ENCODE measurements at regions not wholly inside any gene's neighbourhood (a gene's known extent, or its start where the extent isn't known, plus 50 kb on each side); places are given as distances from the start of the nearest gene placed in this dataset.
"Not testable (repeated sequence)": the region's sequence is repeated elsewhere in the genome, so short reads cannot be mapped to it uniquely, and the experiment has no call there.

DNA sequence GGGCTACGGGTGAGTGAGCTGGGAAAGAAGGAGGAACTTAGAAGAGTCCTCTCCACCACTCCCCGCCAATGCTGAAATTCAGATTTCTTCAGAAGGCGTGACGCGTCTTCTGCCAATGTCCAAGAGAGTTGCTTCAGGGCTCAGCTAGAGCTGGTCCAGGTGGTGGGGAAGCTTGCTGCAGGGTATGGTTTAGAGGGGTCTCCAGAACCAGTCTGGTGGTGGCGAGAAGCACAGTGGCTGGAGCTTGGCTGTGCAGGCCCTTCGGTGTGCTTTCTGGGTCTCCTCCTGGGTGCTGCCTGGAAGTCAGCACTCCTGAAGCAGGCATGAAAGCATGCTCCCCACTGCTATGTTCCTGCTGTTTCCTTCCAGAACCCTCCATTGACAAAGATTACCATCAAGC is 387.2 kb downstream of the PTPRU start:
- no peak for DNase-seq

GRCh38 chr1:29621826-29622435 is 385.6 kb downstream of the PTPRU start:
- DNase-seq = no peak

GRCh38 chr1:29620631-29621030 is 384.3 kb downstream of the PTPRU start:
- DNase-seq = no peak

DNA sequence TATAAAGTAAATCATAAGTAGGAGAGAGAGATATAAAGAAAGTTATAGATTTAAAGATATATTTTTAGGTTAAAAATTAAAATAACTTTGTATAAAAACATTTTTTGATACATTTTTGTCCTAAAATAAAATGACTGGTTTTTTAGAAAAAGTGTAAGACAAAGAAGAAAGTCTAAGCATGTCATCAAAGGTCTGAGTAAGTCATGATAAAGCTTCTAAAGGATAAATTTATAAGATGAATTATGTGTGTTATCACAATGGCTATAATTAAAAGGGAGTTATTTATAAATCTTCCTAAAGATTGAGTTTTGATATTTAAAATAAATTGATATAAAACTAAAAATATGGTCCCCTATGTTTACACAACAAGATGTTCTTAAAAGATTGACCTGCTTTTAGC is 370.9 kb downstream of the PTPRU start:
- no peak for DNase-seq

GRCh38 chr1:29604796-29605195 is 368.5 kb downstream of the PTPRU start:
- not testable (repeated sequence) for DNase-seq

- DNase-seq = no peak
Measured at GRCh38 chr1:29603622-29604021, 367.3 kb downstream of the PTPRU start.

DNA sequence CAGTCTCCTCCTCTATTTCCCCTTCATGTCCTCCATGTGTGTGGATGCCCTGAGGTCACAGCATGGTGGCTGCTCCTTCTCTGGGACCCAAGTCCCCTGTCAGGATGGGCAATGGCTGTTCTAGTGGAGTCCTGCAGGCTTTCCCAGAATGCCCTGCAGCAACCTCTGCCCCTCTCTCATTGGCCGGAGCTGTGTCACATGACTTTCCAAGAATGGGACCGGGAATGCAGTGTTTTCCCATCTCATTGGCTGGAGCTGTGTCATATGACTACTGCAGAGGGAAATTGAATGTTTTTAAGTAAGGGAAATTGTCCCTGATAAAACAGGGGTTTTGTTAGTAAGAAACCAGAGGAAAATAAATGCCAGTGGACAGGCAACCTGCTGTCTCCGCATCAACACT is 365.9 kb downstream of the PTPRU start:
- no peak for DNase-seq

- DNase-seq = no peak
Measured at GRCh38 chr1:29601021-29601420, 364.7 kb downstream of the PTPRU start.

DNA sequence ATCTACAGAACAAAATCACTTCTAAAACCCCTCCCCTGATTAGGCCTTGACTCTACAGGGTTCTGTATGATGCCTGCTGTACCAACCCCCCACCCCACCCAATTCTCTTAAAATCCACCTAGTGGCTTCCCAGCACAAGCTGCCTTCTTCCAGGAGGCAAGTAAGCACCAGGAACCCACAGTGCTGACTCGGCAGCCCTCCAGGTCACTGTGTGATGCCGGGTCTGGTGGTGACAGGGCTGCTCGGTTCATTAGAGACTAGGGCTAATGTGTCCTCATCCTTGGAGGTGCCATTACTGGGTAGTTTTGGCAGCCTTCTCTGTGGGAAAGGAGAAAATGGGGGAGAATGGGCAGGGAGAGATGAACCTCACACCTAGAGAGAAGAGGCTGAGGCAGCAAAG is 363.5 kb downstream of the PTPRU start:
- DNase-seq = no peak

DNA sequence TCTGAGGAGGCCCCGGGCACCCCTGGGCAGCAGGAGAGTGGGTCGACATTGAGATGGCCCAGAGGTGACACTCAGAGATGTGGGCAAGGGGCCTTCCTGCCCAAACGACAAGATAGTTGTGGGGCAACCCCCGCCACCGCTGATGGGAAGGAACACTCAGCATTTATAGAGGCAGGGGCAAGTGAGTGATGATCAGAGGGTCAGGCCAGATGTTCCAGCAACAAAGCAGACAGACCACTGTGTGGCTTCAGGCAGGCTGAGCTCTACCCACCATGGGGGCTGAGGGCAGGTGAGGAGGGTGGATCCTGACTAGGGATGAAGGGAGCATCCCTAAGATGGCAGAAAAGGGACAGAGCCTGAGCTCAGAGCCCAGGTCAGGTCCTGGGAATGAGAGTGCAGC is 362.7 kb downstream of the PTPRU start:
- no peak for DNase-seq

- DNase-seq = no peak
Measured at GRCh38 chr1:29597861-29598260, 361.5 kb downstream of the PTPRU start.

GRCh38 chr1:29593601-29594382 is 357.5 kb downstream of the PTPRU start:
- DNase-seq = no peak

GRCh38 chr1:29592731-29593130 is 356.4 kb downstream of the PTPRU start:
- no peak for DNase-seq

DNA sequence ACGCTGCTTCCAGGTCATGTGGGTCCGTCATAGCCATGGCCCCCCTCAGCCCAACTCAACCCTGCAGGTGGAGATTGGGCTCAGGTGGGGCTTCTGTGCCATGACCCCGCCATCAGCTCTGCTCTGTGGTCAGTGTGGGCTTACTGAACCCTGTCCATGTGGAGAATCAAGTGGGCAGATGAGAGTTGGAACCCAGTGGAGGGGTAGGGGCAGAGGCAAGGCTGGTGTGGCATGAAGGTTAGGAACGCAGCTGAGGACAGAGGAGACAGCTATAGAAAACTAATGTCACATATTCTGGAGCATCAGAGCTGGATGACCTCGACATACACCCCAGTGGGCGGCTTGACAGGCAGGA is 355.9 kb downstream of the PTPRU start:
- no peak for DNase-seq

DNA sequence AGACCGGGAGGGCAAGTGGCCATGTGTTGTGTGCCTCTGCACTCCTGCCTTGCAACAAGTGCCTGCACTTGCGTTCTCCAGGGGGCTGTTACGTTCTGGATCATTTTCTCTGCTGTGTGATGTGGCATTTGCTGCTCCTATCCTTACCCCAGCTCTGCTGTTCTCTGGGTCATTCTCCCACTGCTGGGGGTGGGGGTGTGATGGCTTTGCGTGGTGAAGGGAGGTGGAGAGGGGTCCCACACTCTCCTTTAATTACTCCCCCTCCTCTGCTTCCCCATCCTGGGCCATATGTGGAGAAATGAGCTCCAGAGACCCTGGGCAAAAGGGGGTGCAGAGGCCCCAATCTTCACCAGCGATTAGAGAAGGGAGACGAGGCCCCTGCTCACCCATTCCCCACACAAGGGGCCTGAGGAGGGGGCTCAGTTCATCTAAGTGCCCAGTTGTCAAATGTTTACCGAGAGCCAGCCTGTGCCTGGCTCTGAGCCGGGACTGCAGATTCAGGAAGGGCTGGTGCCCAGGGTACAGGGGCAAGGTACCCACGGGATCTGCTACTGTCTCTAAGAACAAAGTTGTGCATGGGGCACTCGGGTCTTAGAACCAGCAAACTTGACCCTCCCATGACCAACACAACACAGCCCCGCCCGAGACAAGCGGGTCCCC is 355.4 kb downstream of the PTPRU start:
- DNase-seq = no peak

- no peak for DNase-seq
Measured at GRCh38 chr1:29590583-29591565, 354.6 kb downstream of the PTPRU start.

DNA sequence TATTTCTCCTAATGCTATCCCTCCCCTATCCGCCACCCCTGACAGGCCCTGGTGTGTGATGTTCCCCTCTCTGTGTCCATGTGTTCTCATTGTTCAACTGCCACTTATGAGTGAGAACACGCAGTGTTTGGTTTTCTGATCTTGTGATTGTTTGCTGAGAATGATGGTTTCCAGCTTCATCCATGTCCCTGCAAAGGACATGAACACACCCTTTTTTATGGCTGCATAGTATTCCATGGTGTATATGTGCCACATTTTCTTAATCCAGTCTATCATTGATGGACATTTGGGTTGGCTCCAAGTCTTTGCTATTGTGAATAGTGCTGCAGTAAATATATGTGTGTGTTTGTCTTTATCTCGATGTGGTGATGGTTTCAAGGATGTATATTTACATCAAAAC is 353.4 kb downstream of the PTPRU start:
- DNase-seq = not testable (repeated sequence)

DNA sequence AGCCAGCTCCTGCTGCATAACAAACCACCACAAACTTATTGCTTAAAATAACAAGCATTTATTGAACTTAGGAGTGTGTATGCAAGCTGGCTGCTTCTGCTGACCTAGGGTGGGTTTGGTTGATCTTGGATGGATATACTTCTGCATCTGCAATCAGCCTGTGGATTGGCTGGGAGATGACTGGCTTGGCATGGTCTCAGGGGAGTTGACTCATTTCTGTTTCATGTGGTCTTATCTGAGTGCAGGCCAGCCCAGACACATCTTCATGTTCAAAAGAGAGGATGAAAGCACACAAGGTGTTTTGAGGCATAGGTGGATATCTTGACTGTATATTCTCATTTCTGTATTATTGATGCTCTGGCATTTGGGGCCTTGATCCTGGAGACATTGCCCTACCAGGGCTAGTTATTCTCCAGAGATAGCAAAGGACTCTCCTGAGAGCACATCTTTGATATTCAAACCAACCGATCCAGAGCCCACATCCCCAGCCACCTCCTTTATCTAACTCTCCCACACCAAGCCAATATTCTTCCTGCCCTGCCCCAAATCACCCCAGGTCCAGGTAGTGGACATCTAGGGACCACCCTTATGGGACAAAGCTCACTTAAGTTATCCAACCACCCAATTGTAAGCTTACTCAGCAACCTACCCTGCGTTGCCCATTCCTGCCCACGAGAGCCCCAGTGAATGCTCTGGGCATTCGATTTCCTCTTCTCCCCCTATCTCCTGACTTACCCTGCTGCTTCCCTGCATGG is 350.8 kb downstream of the PTPRU start:
- DNase-seq = no peak

GRCh38 chr1:29586215-29586614 is 349.9 kb downstream of the PTPRU start:
- no peak for DNase-seq

DNA sequence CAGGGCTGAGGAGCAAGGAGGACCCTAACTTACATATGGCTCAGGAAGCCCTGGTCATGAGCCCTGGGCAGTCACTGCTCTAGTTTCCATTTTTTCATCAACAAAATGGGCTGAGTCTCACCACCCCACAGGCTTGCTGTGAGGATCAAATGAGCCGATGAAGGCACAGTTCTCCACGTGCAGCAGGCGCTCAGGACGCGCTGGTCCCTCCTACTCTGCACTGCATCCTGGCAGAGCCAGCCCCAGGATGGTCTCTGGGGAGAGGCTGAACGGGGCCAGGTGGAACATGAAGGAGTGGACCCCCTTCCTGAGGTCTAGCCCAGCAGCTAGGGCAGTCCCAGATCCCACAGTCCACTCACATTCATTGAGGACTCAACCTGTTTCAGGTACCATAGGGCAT is 349.3 kb downstream of the PTPRU start:
- no peak for DNase-seq

- no peak for DNase-seq
Measured at GRCh38 chr1:29585201-29585600, 348.9 kb downstream of the PTPRU start.

GRCh38 chr1:29584776-29585175 is 348.5 kb downstream of the PTPRU start:
- DNase-seq = peak; percentile 3
